ENCODE measurements at regions not wholly inside any gene's neighbourhood (a gene's known extent, or its start where the extent isn't known, plus 50 kb on each side); places are given as distances from the start of the nearest gene placed in this dataset.
"Not testable (repeated sequence)": the region's sequence is repeated elsewhere in the genome, so short reads cannot be mapped to it uniquely, and the experiment has no call there.

DNA sequence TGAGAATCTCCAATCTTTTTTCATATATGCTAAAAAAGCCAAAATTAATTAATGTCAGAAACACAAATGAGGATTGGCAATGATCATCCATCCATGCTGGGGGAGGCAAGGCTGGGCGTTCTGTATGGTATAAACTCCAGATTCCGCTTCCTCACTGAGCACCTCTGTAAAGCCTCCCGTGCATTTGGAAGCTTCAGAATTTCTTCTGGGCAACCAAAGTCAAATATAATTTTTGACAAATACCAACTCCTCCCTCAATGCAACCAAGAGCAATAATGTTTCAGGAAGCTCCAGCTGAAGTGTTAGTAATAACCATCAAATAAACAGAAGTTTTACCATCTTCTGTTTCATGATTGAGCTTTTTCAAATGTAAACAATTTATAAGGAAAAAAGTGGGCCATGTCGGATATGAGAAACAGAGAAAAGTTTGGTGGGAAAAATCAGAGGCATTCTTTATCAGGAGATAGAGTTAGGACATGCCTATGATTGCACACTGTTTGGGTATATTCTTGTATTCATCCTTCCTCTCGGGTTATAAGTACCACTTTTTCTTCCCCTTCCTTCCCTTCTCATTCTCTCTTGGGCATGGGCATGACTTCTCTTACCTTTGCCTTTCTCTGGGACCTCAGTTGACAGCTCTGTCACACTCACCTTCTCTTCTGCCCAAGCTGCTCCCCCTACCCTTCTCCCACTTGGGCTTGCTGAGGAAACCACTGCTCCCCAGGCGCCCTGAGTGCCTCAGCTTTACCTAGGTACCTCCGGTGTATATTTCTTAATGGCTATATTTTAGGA lies 149.5 kb upstream of the ZEB2 start:
- intact Hi-C loops (cut with DNase I) = no loop called here
- no peak for DNase-seq

DNA sequence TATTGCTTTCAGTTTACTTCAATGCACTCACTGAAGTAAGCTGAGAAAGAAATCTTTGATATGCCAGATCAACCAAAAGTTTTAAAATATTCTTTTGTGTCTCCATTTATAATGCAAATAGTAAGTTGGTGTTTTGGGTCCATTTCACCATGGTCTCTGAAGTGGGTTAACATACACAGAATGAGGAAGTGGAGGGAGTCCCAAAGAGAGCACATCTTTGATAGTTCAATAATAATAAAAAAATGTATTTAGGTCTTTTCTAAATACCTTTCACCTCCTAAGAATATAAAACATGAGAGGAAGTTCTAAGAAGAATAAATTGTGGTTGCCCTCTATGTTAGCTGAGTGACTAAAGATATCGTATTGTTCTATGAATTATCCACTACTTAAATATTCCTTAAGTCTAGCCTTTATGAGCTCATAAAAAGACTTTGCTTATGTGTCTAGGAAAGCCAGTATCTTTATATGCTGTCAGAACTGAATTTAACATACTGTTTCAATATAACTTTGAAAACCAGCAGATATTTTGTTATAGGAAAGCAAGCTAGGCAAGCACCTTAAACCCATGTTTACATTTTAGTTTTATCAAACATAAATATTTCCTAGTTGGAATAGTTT lies 148.7 kb upstream of the ZEB2 start:
- intact Hi-C loops (cut with DNase I) = no loop called here
- no peak for DNase-seq

DNA sequence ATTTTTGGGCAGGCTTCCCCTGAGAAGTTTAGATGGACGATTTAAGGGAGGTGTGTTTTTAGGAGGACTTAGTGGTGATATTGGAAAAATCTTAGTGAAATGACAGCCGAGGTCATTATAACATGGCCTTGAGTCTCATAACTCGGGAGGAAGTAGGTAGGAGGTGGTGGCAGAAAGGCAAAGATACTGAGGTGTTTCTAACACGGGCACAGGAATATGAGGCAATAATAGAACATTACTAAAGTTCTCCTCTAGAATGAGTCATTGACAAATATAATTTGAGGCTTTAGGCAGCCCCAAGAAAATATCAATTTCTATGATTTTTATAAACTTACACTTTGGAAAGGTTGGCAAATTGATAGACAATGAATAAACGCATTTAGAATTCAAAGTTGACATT lies 146.1 kb upstream of the ZEB2 start:
- intact Hi-C loops (cut with DNase I) = no loop called here
- no peak for DNase-seq

DNA sequence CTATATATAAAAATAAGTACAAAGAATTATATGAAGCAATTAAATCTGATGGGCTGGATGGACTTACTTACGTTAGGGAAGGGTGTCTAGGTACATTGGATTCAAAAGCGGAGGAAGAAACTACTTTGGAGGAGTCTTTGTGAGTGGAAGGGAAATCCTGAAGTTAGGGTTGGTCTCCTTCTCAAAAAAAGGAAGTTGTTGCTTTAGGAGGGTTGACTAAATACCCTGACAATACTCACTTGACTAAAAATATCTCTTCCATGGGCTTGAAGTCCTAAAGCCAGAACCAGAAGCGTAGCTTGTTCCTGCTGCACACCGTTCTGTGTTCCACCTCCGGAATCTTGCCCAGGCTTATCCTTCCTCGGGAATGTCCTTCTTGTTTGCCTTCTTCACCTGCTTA lies 143.3 kb upstream of the ZEB2 start:
- intact Hi-C loops (cut with DNase I) = no loop called here
- DNase-seq = no peak

DNA sequence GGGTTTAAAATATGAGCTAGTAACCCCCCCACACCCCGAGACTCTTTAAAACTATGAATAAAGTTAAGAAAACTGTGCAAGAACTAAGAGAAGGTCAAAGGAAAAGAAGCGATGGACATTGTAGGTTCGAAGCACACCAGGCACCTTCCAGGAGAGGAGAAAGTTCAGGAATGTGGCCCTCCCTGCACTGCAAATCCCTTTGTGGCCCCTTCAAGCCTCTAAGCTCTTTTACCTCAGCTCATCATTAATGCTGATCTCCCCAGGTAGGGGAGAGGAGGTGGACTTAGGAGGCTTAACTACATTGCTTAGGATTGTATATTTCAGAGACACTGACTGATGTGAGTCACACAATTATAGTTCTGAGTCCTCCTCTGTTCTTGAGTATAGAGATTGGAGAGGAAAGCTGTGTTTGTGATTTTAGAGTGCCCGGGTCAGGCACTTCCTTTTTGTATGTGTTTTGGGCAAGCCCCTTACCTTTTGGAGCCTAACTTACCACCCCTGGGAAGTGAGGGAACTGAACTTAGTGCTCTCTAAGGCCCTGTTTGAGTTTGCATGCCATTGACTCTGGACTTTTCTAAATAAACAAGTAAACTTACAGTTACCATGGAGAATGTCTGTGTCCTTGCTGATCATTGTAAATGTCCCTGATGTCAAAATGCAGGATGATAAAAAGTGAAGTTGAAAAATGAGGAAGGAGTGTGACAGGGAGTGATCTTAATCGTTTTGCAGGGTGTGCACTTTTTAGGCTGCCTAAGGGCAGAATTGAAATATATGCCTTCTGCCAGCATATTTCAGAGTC lies 140.8 kb upstream of the ZEB2 start:
- no peak for DNase-seq
- intact Hi-C loops (cut with DNase I) = no loop called here

DNA sequence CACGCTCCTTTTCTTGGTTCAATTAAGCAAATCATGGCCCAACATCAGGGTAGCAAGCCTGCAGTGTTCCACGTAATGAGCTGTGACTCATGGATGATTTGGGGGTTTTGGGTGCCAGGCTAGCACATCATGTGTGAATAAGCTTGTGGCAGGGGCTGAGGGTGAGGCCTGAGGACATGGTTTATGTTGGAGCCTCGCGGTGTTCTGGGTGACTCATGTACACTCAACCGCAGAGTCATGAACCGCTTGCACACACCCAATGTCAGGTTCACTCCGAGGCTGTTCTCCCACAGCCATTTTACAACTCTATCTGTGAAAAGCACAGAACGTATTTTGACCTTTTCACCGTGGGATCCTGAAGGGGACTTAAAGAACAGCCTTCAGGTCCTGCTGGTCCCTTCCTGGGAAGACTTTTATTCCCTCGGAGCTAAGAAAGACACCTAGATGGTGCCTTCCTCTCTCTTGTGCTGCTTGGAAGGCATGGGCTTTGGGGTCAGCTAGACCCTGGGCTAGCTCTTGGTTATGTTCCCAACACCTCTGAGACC lies 139.9 kb upstream of the ZEB2 start:
- no peak for DNase-seq
- intact Hi-C loops (cut with DNase I) = no loop called here

DNA sequence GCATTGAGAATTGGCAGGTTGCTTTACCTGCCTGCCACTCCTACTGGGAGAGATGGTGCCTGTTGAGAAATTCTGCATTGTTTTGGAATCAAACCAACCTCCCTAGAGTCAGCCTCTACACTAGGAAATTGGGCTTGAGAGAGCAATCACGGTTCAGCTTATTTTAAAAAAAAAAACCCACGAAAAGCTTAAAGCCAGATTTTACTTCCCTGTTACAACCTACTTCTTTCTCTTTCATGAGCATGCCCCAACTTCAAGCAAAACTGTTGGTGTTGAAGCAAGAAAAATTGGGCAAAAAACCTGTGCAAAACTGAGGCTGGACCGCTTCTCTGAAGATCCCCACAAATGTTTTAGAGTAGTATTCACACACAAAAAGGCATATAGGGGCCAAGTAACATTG lies 134.6 kb upstream of the ZEB2 start:
- no peak for DNase-seq
- intact Hi-C loops (cut with DNase I) = no loop called here

DNA sequence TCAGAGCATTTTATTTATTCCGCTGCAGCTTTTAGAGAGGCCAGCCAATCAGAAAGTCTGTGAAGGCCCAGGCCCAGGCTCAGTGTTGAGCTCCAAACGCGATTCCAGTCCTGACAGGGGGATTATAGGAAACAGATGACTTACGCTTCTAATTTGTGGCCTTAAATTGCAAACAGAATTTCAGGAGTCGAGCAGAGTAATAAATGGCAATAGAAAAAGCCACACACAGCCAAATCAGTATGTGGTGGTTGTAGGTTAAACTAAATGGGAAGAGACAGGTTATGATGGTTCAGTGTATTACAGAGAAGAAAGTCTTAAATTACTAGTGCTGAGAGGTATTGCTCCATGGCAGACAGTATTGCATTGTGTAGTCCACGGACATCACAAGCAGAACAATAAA lies 131.0 kb upstream of the ZEB2 start:
- intact Hi-C loops (cut with DNase I) = no loop called here
- no peak for DNase-seq

DNA sequence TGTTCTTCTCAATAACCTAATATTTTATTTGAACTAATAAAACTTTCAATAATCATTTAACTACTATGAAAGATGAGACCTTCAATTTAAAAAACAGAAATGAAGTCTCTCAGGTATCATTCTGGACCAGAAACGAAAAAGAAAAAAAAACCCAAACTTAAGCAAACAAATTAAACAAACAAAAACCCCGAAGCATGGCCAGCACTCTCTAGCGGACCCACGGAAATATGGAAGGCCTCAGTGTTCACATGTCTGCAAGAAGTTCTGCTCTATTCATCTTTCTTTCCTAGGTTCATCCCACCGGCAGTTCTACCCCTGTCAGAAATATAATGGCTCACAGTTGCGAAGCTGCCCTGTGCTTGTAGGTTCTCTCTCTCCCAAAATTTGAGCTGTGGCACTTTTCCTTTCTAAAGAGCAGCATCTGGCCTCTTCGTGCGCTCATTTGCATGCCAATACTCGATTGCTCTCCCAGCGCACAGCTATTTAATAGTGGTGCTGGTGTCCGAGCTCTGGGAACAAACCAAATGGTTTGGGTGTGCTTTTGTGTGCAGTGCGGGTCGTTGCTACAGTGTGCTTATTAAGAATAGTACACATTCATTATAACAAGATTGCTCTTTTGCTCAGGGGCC lies 129.0 kb upstream of the ZEB2 start:
- peak in 26 of 42 donors; percentile 3 to 55 (median 17) for DNase-seq
- intact Hi-C loops (cut with DNase I) = no loop called here

DNA sequence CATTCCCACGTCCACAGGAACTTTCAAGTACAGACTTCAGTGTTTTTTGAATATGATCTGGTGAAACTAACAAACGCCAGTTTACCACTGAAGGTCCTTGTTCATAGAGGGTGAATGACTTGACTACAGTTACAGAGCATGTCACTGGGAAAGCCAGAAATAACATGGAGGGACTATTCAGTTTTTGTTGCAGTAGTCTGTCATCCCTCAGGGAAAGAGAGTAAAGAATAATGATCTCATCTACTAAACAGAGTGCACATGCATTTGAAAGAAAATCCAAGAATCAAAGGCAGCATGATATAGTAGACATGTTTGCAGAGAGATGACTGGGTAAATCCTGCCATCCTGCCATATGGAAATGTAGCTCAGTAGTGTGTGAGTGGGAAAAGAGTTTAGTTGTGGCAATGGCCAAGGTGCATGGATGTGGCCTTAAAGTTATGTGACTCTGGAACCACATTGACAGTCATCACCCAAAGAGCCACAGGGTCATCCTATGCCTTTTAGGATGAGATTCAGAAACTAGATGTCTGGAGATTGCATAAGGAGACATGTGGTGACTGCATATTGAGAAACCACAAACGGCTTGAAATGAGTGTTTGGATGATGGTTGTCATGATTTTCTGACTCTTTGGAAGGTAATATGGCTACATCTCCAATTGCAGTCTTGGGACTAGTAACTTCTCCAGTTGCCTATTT lies 125.3 kb upstream of the ZEB2 start:
- no peak for DNase-seq

DNA sequence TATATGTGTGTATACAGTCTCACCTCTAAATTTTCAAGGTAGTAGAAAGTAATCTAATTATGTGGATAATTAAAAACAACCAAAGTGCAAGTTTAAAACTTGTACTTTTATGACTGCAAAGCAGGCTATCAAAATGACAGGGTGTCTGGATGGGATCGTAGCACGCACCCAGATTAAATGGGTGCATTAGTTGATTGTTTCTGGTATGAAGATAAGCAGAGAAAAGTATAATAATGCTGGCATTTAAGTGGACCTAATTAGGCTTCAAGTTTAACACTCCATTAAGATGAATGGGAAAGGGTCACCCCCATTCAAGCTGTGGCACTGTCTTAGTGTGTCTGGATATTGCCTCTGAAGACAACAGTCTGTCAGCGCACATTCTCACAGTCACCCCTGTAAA lies 124.6 kb upstream of the ZEB2 start:
- intact Hi-C loops (cut with DNase I) = no loop called here
- DNase-seq = no peak

More for the DNA sequence above, 125.3 kb upstream of the ZEB2 start:
- intact Hi-C loops (cut with DNase I) = no loop called here

DNA sequence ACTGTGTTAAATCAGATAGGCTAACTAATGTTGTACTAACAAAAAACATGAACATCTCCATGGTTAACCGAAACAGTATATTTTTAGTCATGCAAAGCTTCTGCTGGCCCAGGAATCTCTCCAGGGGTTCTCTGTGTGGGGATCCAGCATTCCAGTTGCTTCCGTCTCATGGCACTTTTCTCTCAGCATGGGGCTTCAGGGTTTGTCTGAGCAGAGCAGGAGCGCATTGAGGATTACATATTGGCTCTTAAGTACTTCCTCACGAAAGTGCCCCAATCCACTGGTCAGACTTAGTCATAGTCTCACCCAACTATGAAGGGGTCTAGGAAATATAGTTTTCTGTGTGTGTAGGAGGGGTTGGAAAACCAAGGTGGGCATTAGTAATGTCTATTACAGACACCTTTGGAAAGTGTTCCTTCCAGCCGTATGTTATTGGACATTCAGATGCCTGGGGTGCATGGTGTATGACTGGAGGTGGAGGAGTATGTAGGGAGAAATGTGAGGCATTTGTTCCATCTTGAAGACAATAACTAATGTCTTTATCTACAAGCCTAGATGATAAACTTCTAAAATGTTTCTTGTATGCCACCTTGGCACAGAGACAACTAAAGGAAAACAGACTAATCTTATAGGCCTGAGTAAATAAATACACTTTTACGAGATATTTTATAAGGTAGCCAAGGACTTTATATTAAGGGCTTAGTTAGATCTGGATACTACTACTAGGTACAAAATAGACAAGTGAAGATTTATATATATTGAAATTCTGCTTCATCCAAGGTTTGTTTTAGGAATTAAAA lies 123.8 kb upstream of the ZEB2 start:
- DNase-seq = no peak
- intact Hi-C loops (cut with DNase I) = no loop called here

DNA sequence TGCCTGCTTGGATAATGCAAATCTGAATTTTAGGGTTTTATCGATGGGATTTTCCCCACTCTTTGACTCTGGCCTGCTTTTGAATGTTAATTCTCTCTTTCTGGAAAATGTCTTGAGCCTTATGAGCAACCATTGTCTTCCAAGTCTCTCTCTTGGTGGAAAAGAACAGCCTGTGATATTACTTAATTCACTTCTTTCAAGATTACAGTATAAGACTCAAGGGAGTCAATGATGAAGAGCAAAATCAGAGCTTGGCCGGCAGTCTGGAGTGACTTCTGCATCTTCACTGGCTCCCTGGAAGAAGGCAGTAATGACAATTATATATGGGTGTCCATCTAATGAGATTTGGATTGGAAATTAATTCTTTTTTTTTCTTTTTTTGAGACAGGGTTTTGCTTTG lies 122.9 kb upstream of the ZEB2 start:
- intact Hi-C loops (cut with DNase I) = no loop called here
- DNase-seq = no peak

DNA sequence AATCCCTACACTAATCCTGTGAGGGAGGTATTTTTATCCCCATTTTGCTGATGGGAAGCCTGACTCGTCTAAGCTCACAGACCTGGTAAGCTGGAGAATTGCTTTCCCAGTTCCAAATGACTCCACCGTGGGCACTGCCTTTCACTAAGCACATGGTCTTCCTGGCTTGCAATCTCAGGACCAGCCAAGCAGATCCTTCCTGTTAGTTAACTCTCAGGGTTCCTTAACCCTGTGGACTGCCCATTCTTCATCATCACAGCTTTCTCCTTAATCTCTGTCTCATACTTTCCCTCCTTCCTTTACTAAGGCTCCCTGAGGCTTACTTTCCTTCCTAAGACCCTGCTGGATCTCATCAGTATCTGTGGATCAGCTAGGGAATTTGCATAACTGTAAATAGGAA lies 122.2 kb upstream of the ZEB2 start:
- DNase-seq = no peak
- intact Hi-C loops (cut with DNase I) = no loop called here

DNA sequence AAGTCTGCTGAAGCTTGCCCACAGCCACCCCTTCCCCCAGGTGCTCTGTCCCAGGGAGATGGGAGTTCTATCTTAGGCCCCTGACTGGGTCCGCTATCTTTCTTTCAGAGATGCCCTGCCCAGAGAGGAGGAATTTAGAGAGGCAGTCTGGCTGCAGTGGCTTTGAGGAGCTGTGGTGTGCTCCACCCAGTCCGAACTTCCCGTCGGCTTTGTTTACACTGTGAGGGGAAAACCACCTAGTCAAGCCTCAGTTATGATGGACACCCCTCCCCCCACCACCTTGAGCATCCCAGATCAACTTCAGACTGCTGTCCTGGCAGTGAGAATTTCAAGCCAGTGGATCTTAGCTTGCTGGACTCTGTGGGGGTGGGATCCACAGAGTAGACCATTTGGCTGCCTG lies 118.3 kb upstream of the ZEB2 start:
- intact Hi-C loops (cut with DNase I); DNase-seq: not testable (repeated sequence)

DNA sequence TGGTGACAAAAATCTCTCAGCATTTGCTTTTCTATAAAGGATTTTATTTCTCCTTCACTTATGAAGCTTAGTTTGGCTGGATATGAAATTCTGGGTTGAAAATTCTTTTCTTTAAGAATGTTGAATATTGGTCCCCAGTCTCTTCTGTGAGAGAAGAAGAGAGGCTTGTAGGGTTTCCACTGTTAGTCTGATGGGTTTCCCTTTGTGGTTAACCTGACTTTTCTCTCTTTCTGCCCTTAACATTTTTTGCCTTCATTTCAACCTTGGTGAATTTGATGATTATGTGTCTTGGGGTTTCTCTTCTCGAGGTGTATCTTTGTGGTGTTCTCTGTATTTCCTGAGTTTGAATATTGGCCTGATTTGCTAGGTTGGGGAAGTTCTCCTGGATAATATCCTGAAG lies 116.9 kb upstream of the ZEB2 start:
- DNase-seq; intact Hi-C loops (cut with DNase I): not testable (repeated sequence)

DNA sequence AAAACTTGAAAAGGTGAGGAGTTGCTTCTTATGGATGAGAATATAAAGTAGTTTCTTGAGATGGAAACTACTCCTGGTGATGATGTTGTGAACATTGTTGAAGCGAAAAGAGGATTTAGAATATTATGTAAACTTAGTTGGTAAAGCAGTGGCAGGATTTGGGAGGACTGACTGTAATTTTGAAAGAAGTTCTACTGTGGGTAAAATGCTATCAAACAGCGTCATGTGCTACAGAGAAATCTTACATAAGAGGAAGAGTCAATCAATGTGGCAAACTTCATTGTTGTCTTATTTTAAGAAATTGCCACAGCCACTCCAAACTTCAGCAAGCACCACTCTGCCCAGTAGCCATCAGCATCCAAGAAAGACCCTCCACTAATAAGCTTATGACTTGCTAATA lies 112.9 kb upstream of the ZEB2 start:
- no peak for DNase-seq
- intact Hi-C loops (cut with DNase I) = no loop called here

DNA sequence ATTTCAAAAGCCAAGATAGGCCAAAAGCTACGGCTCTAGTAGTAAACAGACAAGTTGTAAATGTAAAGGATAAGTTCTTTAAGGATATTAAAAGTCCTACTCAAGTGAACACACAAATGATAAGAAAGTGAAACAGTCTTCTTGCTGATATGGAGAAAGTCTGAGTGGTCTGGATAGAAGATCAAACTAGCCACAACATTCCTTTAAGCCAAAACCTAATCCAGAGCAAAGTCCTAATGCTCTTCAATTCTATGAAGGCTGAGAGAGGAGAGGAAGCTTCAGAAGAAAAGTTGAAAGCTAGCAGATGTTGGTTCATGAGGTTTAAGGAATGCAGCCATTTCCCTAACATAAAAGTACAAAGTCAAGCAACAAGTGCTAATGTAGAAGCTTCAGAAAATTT lies 111.7 kb upstream of the ZEB2 start:
- intact Hi-C loops (cut with DNase I) = no loop called here
- no peak for DNase-seq

All from head of caudate nucleus (tissue), 42 donors.